ENCODE measurements at regions not wholly inside any gene's neighbourhood (a gene's known extent, or its start where the extent isn't known, plus 50 kb on each side); places are given as distances from the start of the nearest gene placed in this dataset.

GRCh38 chr10:126732308-126732707, 61.8 kb upstream of the C10orf90 start:
- no peaks in the 10 kb centered on the region for H3K4me1 ChIP-seq (ENCODE audit: insufficient read depth, low read length)
- Mint-ChIP-seq H3K4me3 (ENCODE audit: unreplicated experiment) (no peak overlapping the region), H3K9me3 (ENCODE audit: unreplicated experiment) (peaks cover 4% of the 10 kb centered on the region), H3K4me1 (ENCODE audit: low read depth, unreplicated experiment) (no peaks in the 10 kb centered on the region), H3K27ac (ENCODE audit: unreplicated experiment) (no peak overlapping the region), H3K36me3 (ENCODE audit: low read depth, unreplicated experiment) (no peaks in the 10 kb centered on the region), H3K27me3 (ENCODE audit: low read depth, unreplicated experiment) (peaks cover 6% of the 10 kb centered on the region)
- no peaks in the 10 kb centered on the region for H3K9me3 ChIP-seq (ENCODE audit: insufficient read depth, low read depth, low read length)
- peaks cover 13% of the 10 kb centered on the region for H3K27me3 ChIP-seq (ENCODE audit: insufficient read depth, low read length)
- DNase-seq (ENCODE audit: low read depth): no peak
- no peak for TF ChIP-seq EZH2 (IDR thresholded peaks at IDR 0.05; ENCODE audit: insufficient read depth, low read length)
- TF ChIP-seq CTCF (IDR thresholded peaks at IDR 0.05; ENCODE audit: insufficient read depth, low read depth, low read length): no peak
- H3K79me2 ChIP-seq (ENCODE audit: insufficient read depth, low read length): no peaks in the 10 kb centered on the region
- no peak overlapping the region for H3K27ac ChIP-seq (ENCODE audit: low read depth, low read length)
- no peak for FAIRE-seq
- H2AFZ ChIP-seq (ENCODE audit: low read depth, low read length): no peak overlapping the region
- no peaks in the 10 kb centered on the region for H3K36me3 ChIP-seq (ENCODE audit: insufficient read depth, low read length)
- H3K9ac ChIP-seq (ENCODE audit: low read length): no peak overlapping the region
- H3K4me2 ChIP-seq (ENCODE audit: low read length): no peak overlapping the region
- no peaks in the 10 kb centered on the region for H4K20me1 ChIP-seq (ENCODE audit: insufficient read depth, low read length)
- no peak overlapping the region for H3K4me3 ChIP-seq (ENCODE audit: insufficient read depth, low read depth, low read length)

- Histone ChIP-seq H3K4me2 (ENCODE audit: low read length) (no peak overlapping the region), H3K27me3 (ENCODE audit: insufficient read depth, low read length) (peaks cover 13% of the 10 kb centered on the region), H3K9me3 (ENCODE audit: insufficient read depth, low read depth, low read length) (no peaks in the 10 kb centered on the region), H3K4me1 (ENCODE audit: insufficient read depth, low read length) (no peaks in the 10 kb centered on the region), H3K27ac (ENCODE audit: low read depth, low read length) (no peak overlapping the region), H3K36me3 (ENCODE audit: insufficient read depth, low read length) (no peaks in the 10 kb centered on the region), H2AFZ (ENCODE audit: low read depth, low read length) (no peak overlapping the region), H3K4me3 (ENCODE audit: insufficient read depth, low read depth, low read length) (no peak overlapping the region), H3K9ac (ENCODE audit: low read length) (no peak overlapping the region), H4K20me1 (ENCODE audit: insufficient read depth, low read length) (no peaks in the 10 kb centered on the region), H3K79me2 (ENCODE audit: insufficient read depth, low read length) (no peaks in the 10 kb centered on the region)
- no peak for TF ChIP-seq CTCF (IDR thresholded peaks at IDR 0.05; ENCODE audit: insufficient read depth, low read depth, low read length)
- no peak for TF ChIP-seq EZH2 (IDR thresholded peaks at IDR 0.05; ENCODE audit: insufficient read depth, low read length)
- H3K9me3 Mint-ChIP-seq (ENCODE audit: unreplicated experiment): peaks cover 4% of the 10 kb centered on the region
- H3K4me3 Mint-ChIP-seq (ENCODE audit: unreplicated experiment): no peak overlapping the region
- FAIRE-seq (no peak), DNase-seq (ENCODE audit: low read depth) (no peak)
- no peaks in the 10 kb centered on the region for H3K4me1 Mint-ChIP-seq (ENCODE audit: low read depth, unreplicated experiment)
- peaks cover 6% of the 10 kb centered on the region for H3K27me3 Mint-ChIP-seq (ENCODE audit: low read depth, unreplicated experiment)
- H3K27ac Mint-ChIP-seq (ENCODE audit: unreplicated experiment): no peak overlapping the region
- no peaks in the 10 kb centered on the region for H3K36me3 Mint-ChIP-seq (ENCODE audit: low read depth, unreplicated experiment)
Observed at GRCh38 chr10:126732868-126733267, 62.4 kb upstream of the C10orf90 start.

GRCh38 chr10:126734015-126734414, 63.5 kb upstream of the C10orf90 start:
- TF ChIP-seq EZH2 (IDR thresholded peaks at IDR 0.05; ENCODE audit: insufficient read depth, low read length) (no peak), CTCF (IDR thresholded peaks at IDR 0.05; ENCODE audit: insufficient read depth, low read depth, low read length) (no peak)

More at GRCh38 chr10:126734015-126734414, 63.5 kb upstream of the C10orf90 start:
- Histone ChIP-seq H3K9ac (ENCODE audit: low read length) (no peak overlapping the region), H3K27ac (ENCODE audit: low read depth, low read length) (no peak overlapping the region), H3K4me1 (ENCODE audit: insufficient read depth, low read length) (no peaks in the 10 kb centered on the region), H3K4me2 (ENCODE audit: low read length) (no peak overlapping the region), H3K9me3 (ENCODE audit: insufficient read depth, low read depth, low read length) (no peaks in the 10 kb centered on the region), H3K79me2 (ENCODE audit: insufficient read depth, low read length) (no peaks in the 10 kb centered on the region), H2AFZ (ENCODE audit: low read depth, low read length) (no peak overlapping the region), H4K20me1 (ENCODE audit: insufficient read depth, low read length) (no peaks in the 10 kb centered on the region), H3K4me3 (ENCODE audit: insufficient read depth, low read depth, low read length) (no peak overlapping the region), H3K36me3 (ENCODE audit: insufficient read depth, low read length) (no peaks in the 10 kb centered on the region), H3K27me3 (ENCODE audit: insufficient read depth, low read length) (peaks cover 13% of the 10 kb centered on the region)
- Mint-ChIP-seq H3K27me3 (ENCODE audit: low read depth, unreplicated experiment) (peaks cover 6% of the 10 kb centered on the region), H3K9me3 (ENCODE audit: unreplicated experiment) (no peaks in the 10 kb centered on the region), H3K36me3 (ENCODE audit: low read depth, unreplicated experiment) (no peaks in the 10 kb centered on the region), H3K27ac (ENCODE audit: unreplicated experiment) (no peak overlapping the region), H3K4me1 (ENCODE audit: low read depth, unreplicated experiment) (no peaks in the 10 kb centered on the region), H3K4me3 (ENCODE audit: unreplicated experiment) (no peak overlapping the region)
- DNase-seq (ENCODE audit: low read depth) (peak; percentile 18), FAIRE-seq (no peak)
